SK-N-SH (cell line): ENCODE measurements at regions not wholly inside any gene's neighbourhood (a gene's known extent, or its start where the extent isn't known, plus 50 kb on each side); places are given as distances from the start of the nearest gene placed in this dataset.

Experiments
- CTCF ChIA-PET: fragments of 300-600, 350-600 bp; formaldehyde crosslinking; extraction: SDS; loops from one replicate; lab custom pipeline; 2021; lab: Yijun Ruan, JAX
- POLR2A ChIA-PET: fragments of 350-600 bp; sonication (Branson Sonifier 250); formaldehyde crosslinking; extraction: SDS; loops from one replicate; lab custom pipeline; 2020; ENCODE audit warnings: antibody characterized with exemption, inconsistent platforms; lab: Yijun Ruan, JAX
- DNase-seq: peaks from one replicate; pipeline ENCODE4 v3.0.0; 2012
- H2AFZ ChIP-seq: fragments of 200-600 bp; sonication (generic); 2 replicates; pipeline ENCODE4 v1.8.1; 2016; ENCODE audit warnings: antibody characterized with exemption, mild to moderate bottlenecking, low read depth
- H3F3A ChIP-seq: fragments of 200-600 bp; sonication (generic); replicated peaks from 2 replicates; pipeline ENCODE3; 2016; ENCODE audit warnings: antibody characterized with exemption, mild to moderate bottlenecking; ENCODE audit not compliant: insufficient read depth
- H3K27ac ChIP-seq, 2 experiments: fragments of 200-500 bp in 1 of 2; fragments of 200-600 bp in 1 of 2; sonication (Bioruptor generic) in 1 of 2; sonication (generic), shearing (Covaris generic) in 1 of 2; 2 replicates each; pipeline versions ENCODE4 v1.5.1 to v1.6.1; 2014 to 2016; ENCODE audit warnings: low read depth in 2 of 2, inconsistent platforms in 1 of 2, low read length in 1 of 2, mild to moderate bottlenecking in 1 of 2, mixed read lengths in 1 of 2
- H3K27me3 ChIP-seq: fragments of 200-600 bp; sonication (generic), shearing (Covaris generic); 2 replicates; pipeline ENCODE4 v1.6.1; 2016; ENCODE audit warnings: mixed run types; ENCODE audit not compliant: insufficient read depth
- H3K36me3 ChIP-seq, 2 experiments: fragments of 200-500 bp in 1 of 2; fragments of 200-600 bp in 1 of 2; sonication (Bioruptor generic) in 1 of 2; sonication (generic) in 1 of 2; replicated peaks in 1 of 2; 2 replicates each; pipeline versions ENCODE3 to v1.5.1; 2014 to 2016; ENCODE audit warnings: low read length in 1 of 2, mild to moderate bottlenecking in 1 of 2; ENCODE audit not compliant: insufficient read depth in 2 of 2, control insufficient read depth in 1 of 2
- H3K4me1 ChIP-seq, 2 experiments: fragments of 200-500 bp in 1 of 2; fragments of 200-600 bp in 1 of 2; sonication (Bioruptor generic) in 1 of 2; sonication (generic), shearing (Covaris generic) in 1 of 2; 2 replicates each; pipeline versions ENCODE4 v1.5.1 to v1.6.1; 2014 to 2016; ENCODE audit warnings: low read depth in 1 of 2, low read length in 1 of 2, mixed run types in 1 of 2; ENCODE audit not compliant: insufficient read depth in 2 of 2, control insufficient read depth in 1 of 2
- H3K4me2 ChIP-seq: fragments of 200-600 bp; sonication (generic), shearing (Covaris generic); 2 replicates; pipeline ENCODE4 v1.6.1; 2017; ENCODE audit warnings: mixed run types
- H3K4me3 ChIP-seq, 2 experiments: fragments of 200-500 bp in 1 of 2; fragments of 200-600 bp in 1 of 2; sonication (Bioruptor generic) in 1 of 2; sonication (generic), shearing (Covaris generic) in 1 of 2; 2 replicates each; pipeline versions ENCODE4 v1.5.1 to v1.8.1; 2014 to 2016; ENCODE audit warnings: low read depth in 2 of 2, inconsistent platforms in 1 of 2, low read length in 1 of 2, mild to moderate bottlenecking in 1 of 2, mixed read lengths in 1 of 2, moderate library complexity in 1 of 2
- H3K79me2 ChIP-seq: fragments of 200-600 bp; sonication (generic); 2 replicates; pipeline ENCODE4 v1.8.1; 2017; ENCODE audit warnings: mild to moderate bottlenecking; ENCODE audit not compliant: insufficient read depth
- H3K9ac ChIP-seq: fragments of 200-600 bp; sonication (generic); 2 replicates; pipeline ENCODE4 v1.6.1; 2017; ENCODE audit warnings: mixed run types
- H3K9me2 ChIP-seq: fragments of 200-600 bp; sonication (generic); 2 replicates; pipeline ENCODE4 v1.6.1; 2017; ENCODE audit warnings: mixed run types
- H3K9me3 ChIP-seq: fragments of 200-600 bp; sonication (generic); 2 replicates; pipeline ENCODE4 v1.6.1; 2017; ENCODE audit warnings: mixed run types, mild to moderate bottlenecking, moderate library complexity
- H4K20me1 ChIP-seq: fragments of 200-600 bp; sonication (generic); 2 replicates; pipeline ENCODE4 v1.6.1; 2017; ENCODE audit warnings: mild to moderate bottlenecking, mixed run types; ENCODE audit not compliant: insufficient read depth
- CHD2 ChIP-seq: fragments of 150-350 bp; IDR thresholded peaks from 2 replicates; pipeline ENCODE4 v1.6.1; 2018; ENCODE audit warnings: low read length; ENCODE audit not compliant: partially characterized antibody
- EP300 ChIP-seq, 2 experiments: IDR thresholded peaks; 2 replicates each; pipeline versions ENCODE4 v1.4.0 to v1.6.1; 2012; ENCODE audit warnings: borderline replicate concordance in 1 of 2, low read depth in 1 of 2, low read length in 1 of 2
- FOSL2 ChIP-seq: IDR thresholded peaks from 2 replicates; pipeline ENCODE4 v1.4.0; 2012; ENCODE audit warnings: low read depth, mild to moderate bottlenecking, moderate library complexity, borderline replicate concordance
- FOXJ3 ChIP-seq: sonication (generic); formaldehyde crosslinking; IDR thresholded peaks from 2 replicates; pipeline ENCODE4 v1.5.1; 2020; ENCODE audit warnings: mild to moderate bottlenecking, missing genetic modification reagents
- FOXM1 ChIP-seq: IDR thresholded peaks from 2 replicates; pipeline ENCODE4 v1.4.0; 2012; ENCODE audit warnings: low read depth, mild to moderate bottlenecking
- GABPA ChIP-seq: IDR thresholded peaks from 2 replicates; pipeline ENCODE4 v1.4.0; 2012; ENCODE audit warnings: low read depth, mild to moderate bottlenecking
- GATA2 ChIP-seq: sonication (generic); formaldehyde crosslinking; IDR thresholded peaks from 2 replicates; pipeline ENCODE4 v1.5.0; 2020; ENCODE audit warnings: mild to moderate bottlenecking, missing genetic modification reagents
- MXI1 ChIP-seq: IDR thresholded peaks from 2 replicates; pipeline ENCODE4 v1.6.1; 2012; ENCODE audit warnings: mild to moderate bottlenecking, low read depth, low read length, improper control_type of control experiment
- NFIC ChIP-seq: IDR thresholded peaks from 2 replicates; pipeline ENCODE4 v1.4.0; 2012; ENCODE audit warnings: borderline replicate concordance
- NRF1 ChIP-seq: IDR thresholded peaks from 2 replicates; pipeline ENCODE4 v1.6.1; 2012; ENCODE audit warnings: low read depth, mild to moderate bottlenecking, low read length
- PBX3 ChIP-seq: IDR thresholded peaks from 2 replicates; pipeline ENCODE4; 2012
- RAD21 ChIP-seq: IDR thresholded peaks from 2 replicates; pipeline ENCODE4 v1.6.1; 2012; ENCODE audit warnings: mild to moderate bottlenecking, low read length
- REST ChIP-seq: IDR thresholded peaks from 2 replicates; pipeline ENCODE4 v1.6.1; 2012; ENCODE audit warnings: mild to moderate bottlenecking, low read depth, low read length, moderate library complexity
- RFX5 ChIP-seq: IDR thresholded peaks from 2 replicates; pipeline ENCODE4 v1.6.1; 2012; ENCODE audit warnings: mild to moderate bottlenecking, improper control_type of control experiment, low read length
- RXRA ChIP-seq: IDR thresholded peaks from 2 replicates; pipeline ENCODE4 v1.4.0; 2012; ENCODE audit warnings: low read depth, mild to moderate bottlenecking, borderline replicate concordance
- SIN3A ChIP-seq: IDR thresholded peaks from 2 replicates; pipeline ENCODE4 v1.6.1; 2012; ENCODE audit warnings: low read depth, mild to moderate bottlenecking, low read length, moderate library complexity, borderline replicate concordance
- SMC3 ChIP-seq: IDR thresholded peaks from 2 replicates; pipeline ENCODE4 v1.6.1; 2012; ENCODE audit warnings: low read depth, low read length, improper control_type of control experiment
- TAF1 ChIP-seq: IDR thresholded peaks from 2 replicates; pipeline ENCODE4 v1.6.1; 2012; ENCODE audit warnings: low read depth, mild to moderate bottlenecking, low read length, moderate library complexity, borderline replicate concordance
- WGBS: methylation state at CpG from one replicate; pipeline ENCODE4 v1.1.6; 2017; ENCODE audit warnings: low lambda C conversion rate; 5-methylcytosine and 5-hydroxymethylcytosine counted together

GRCh38 chr9:95796029-95796428 lies 79.5 kb upstream of the ERCC6L2 start:
- TF ChIP-seq GATA2 (CRISPR knock-in tag) (no peak), SMC3 (no peak), REST (no peak), TAF1 (no peak), NRF1 (no peak), MXI1 (no peak), EP300 (IDR thresholded peaks at IDR 0.05; ENCODE audit: borderline replicate concordance in 1 of 2, low read depth in 1 of 2, low read length in 1 of 2) (no peak), FOSL2 (no peak), GABPA (no peak), FOXJ3 (CRISPR knock-in tag) (no peak), RFX5 (no peak), NFIC (no peak), FOXM1 (no peak), RAD21 (no peak), CHD2 (no peak), RXRA (no peak), PBX3 (no peak), SIN3A (no peak)
- no peak for DNase-seq
- no peaks in the 10 kb centered on the region for H3K9me2 ChIP-seq
- H3K9me3 ChIP-seq: no peaks in the 10 kb centered on the region
- H3K36me3 ChIP-seq: no peaks in the 10 kb centered on the region
- no peaks in the 10 kb centered on the region for H4K20me1 ChIP-seq
- H3K27me3 ChIP-seq: no peaks in the 10 kb centered on the region
- POLR2A ChIA-PET: no interaction called here
- H3K4me1 ChIP-seq: peaks cover 0 to 9% of the 10 kb centered on the region in 2 experiments; a peak in 3 of 4 replicates
- no peak overlapping the region for H3K4me3 ChIP-seq
- H3F3A ChIP-seq: peaks cover 17% of the 10 kb centered on the region
- no peaks in the 10 kb centered on the region for H3K79me2 ChIP-seq
- WGBS: 81% methylated on average over 6 of the region's 6 CpGs
- no peak overlapping the region for H3K9ac ChIP-seq
- H2AFZ ChIP-seq: no peak overlapping the region
- CTCF ChIA-PET: interaction anchor here (0.6 kb wide), 1 partner anchor 22 kb away, joined by 3 read pairs; no protein-coding TSS in a partner anchor
- H3K27ac ChIP-seq: no peak overlapping the region
- H3K4me2 ChIP-seq: no peak overlapping the region
